HepG2 (cell line): ENCODE measurements at regions not wholly inside any gene's neighbourhood (a gene's known extent, or its start where the extent isn't known, plus 50 kb on each side); places are given as distances from the start of the nearest gene placed in this dataset.

ENCODE experiments used
- CTCF ChIP-seq: sonication (generic); formaldehyde crosslinking; IDR thresholded peaks from 2 replicates; pipeline ENCODE4 v1.5.0; 2020; ENCODE audit warnings: mild to moderate bottlenecking, missing genetic modification reagents, moderate library complexity
- RFX5 ChIP-seq: IDR thresholded peaks from 2 replicates; pipeline ENCODE4 v1.6.1; 2011; ENCODE audit warnings: low read depth, low read length, improper control_type of control experiment
- SRF ChIP-seq: IDR thresholded peaks from 2 replicates; pipeline ENCODE4 v1.6.1; 2011; ENCODE audit warnings: mild to moderate bottlenecking, low read depth, low read length, moderate library complexity
- TAF1 ChIP-seq: sonication (generic); formaldehyde crosslinking; IDR thresholded peaks from 2 replicates; pipeline ENCODE4 v1.4.0; 2020; ENCODE audit warnings: missing genetic modification reagents
- TGIF2 ChIP-seq: IDR thresholded peaks from 2 replicates; pipeline ENCODE4 v1.6.1; 2016; ENCODE audit warnings: control low read depth, missing compliant biosample characterization

GRCh38 chr2:198438331-198438730, 633.9 kb downstream of the PLCL1 start:
- TF ChIP-seq RFX5, result no peak
- no peak for TF ChIP-seq TAF1 (CRISPR knock-in tag)
- no peak for TF ChIP-seq SRF
- TF ChIP-seq TGIF2 (CRISPR knock-in tag), result no peak
- TF ChIP-seq CTCF (CRISPR knock-in tag), result no peak
